ENCODE measurements at regions not wholly inside any gene's neighbourhood (a gene's known extent, or its start where the extent isn't known, plus 50 kb on each side); places are given as distances from the start of the nearest gene placed in this dataset.
"Not testable (repeated sequence)": the region's sequence is repeated elsewhere in the genome, so short reads cannot be mapped to it uniquely, and the experiment has no call there.

GRCh38 chr21:9757572-9757971 is 763.8 kb upstream of the TPTE start:
- peak; percentile 72 for DNase-seq (ENCODE audit: low spot score)
- intact Hi-C loops (cut with DNase I) = not testable (repeated sequence)

DNA sequence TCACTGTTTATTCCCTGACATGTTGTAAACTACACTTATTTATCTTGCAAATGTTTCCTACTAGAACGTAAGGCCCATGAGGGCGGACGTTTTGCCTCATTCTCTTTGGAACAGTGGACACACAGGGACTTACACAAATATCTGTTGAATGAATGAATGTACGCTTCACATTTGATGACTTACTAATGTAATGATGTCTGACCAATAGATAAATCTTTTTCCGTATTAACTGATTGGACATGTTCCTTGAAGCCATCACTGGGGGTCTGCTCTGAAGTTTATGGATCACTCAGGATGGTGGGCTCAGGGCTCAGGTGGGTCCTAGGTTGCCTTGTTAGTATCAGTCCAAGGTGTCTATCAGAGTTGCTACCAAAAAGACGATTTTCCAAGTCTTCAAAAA is 763.2 kb upstream of the TPTE start:
- no peak for DNase-seq (ENCODE audit: low spot score)
- intact Hi-C loops (cut with DNase I) = no loop called here

DNA sequence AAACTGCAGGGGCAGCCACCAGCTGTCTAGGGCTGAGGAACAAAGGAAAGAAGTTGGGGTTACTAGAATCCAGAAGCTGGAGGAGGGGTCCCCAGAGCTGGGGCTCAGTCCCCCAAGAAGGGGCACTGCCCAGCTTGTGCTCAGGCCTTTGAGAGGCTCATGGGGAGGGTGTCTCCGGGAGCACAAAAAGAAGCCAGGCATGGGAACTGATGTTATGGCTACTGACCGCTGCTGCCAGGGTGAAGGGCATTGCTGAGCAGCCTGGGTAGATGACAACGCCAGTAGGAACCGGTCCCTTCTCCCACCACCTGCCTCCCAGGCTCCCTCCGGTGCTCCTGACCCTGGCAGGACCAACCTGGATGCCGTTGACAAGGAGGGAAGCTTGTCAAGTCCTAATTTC is 762.5 kb upstream of the TPTE start:
- intact Hi-C loops (cut with DNase I) = no loop called here
- DNase-seq (ENCODE audit: low spot score) = peak; percentile 76

- intact Hi-C loops (cut with DNase I) = no loop called here
- DNase-seq (ENCODE audit: low spot score) = no peak
Measured at GRCh38 chr21:9759972-9760371, 761.4 kb upstream of the TPTE start.

- DNase-seq (ENCODE audit: low spot score) = no peak
- intact Hi-C loops (cut with DNase I) = no loop called here
Measured at GRCh38 chr21:9760398-9761074, 760.8 kb upstream of the TPTE start.

DNA sequence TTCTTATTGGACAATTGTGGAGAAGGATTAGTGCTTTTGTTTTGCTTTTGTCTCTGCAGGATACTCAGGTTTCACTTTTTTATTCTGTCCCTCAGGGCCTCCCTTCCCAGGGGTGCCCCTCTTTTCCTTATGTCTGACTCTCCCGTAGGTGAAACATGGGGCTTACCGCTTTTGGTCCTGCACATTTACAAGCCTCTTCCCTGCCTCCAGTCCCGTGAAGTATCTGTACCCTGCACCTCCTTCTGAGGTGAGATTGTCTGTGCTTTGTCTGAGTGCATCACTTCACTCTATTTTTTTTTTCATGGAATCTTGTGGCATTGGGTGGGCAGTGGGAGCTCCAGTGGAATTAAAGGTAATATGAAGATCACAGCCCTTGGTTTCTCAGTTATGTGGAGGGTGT is 758.1 kb upstream of the TPTE start:
- intact Hi-C loops (cut with DNase I) = no loop called here
- peak; percentile 69 for DNase-seq (ENCODE audit: low spot score)

GRCh38 chr21:9763807-9764206 is 757.6 kb upstream of the TPTE start:
- no peak for DNase-seq (ENCODE audit: low spot score)
- intact Hi-C loops (cut with DNase I) = no loop called here

- DNase-seq (ENCODE audit: low spot score); intact Hi-C loops (cut with DNase I): not testable (repeated sequence)
Measured at GRCh38 chr21:9764294-9764693, 757.1 kb upstream of the TPTE start.

- intact Hi-C loops (cut with DNase I); DNase-seq (ENCODE audit: low spot score): not testable (repeated sequence)
Measured at GRCh38 chr21:9765538-9765937, 755.8 kb upstream of the TPTE start.

- intact Hi-C loops (cut with DNase I) = not testable (repeated sequence)
- peak; percentile 69 for DNase-seq (ENCODE audit: low spot score)
Measured at GRCh38 chr21:9766890-9767591, 754.3 kb upstream of the TPTE start.

- intact Hi-C loops (cut with DNase I) = no loop called here
- DNase-seq (ENCODE audit: low spot score) = peak; percentile 77
Measured at GRCh38 chr21:9767592-9768375, 753.6 kb upstream of the TPTE start.

GRCh38 chr21:9768376-9769130 is 752.8 kb upstream of the TPTE start:
- DNase-seq (ENCODE audit: low spot score); intact Hi-C loops (cut with DNase I): not testable (repeated sequence)

GRCh38 chr21:9769131-9769498 is 752.3 kb upstream of the TPTE start:
- intact Hi-C loops (cut with DNase I) = not testable (repeated sequence)
- peak; percentile 76 for DNase-seq (ENCODE audit: low spot score)

- peak; percentile 71 for DNase-seq (ENCODE audit: low spot score)
- intact Hi-C loops (cut with DNase I) = not testable (repeated sequence)
Measured at GRCh38 chr21:9769718-9770690, 751.4 kb upstream of the TPTE start.

- peak; percentile 75 for DNase-seq (ENCODE audit: low spot score)
- intact Hi-C loops (cut with DNase I) = not testable (repeated sequence)
Measured at GRCh38 chr21:9771466-9772347, 749.7 kb upstream of the TPTE start.

DNA sequence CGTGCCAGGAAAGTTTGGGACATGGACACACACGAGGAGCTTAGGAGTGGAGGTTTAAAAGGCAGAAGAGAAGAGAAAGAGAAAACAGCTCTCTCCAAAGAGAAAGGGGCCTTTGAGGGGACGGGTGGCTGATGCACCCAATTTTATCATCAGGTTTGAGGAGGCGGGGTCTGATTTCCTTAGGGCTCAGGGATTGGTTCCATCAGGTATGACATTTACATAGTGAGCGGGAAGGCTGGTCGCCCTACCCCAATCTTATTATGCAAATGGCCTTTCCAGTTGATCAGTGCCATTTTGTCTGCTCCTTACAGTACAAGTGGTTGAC is 749.1 kb upstream of the TPTE start:
- DNase-seq (ENCODE audit: low spot score) = peak; percentile 70
- intact Hi-C loops (cut with DNase I) = no loop called here

- intact Hi-C loops (cut with DNase I); DNase-seq (ENCODE audit: low spot score): not testable (repeated sequence)
Measured at GRCh38 chr21:9772877-9773420, 748.4 kb upstream of the TPTE start.

- DNase-seq (ENCODE audit: low spot score) = peak; percentile 67
- intact Hi-C loops (cut with DNase I) = no loop called here
Measured at GRCh38 chr21:9774347-9774746, 747.0 kb upstream of the TPTE start.

Data from cardiac septum (tissue), 1 donor.